Liver (tissue), 8 donors: ENCODE measurements at regions not wholly inside any gene's neighbourhood (a gene's known extent, or its start where the extent isn't known, plus 50 kb on each side); places are given as distances from the start of the nearest gene placed in this dataset.

Experiments
- DNase-seq: peaks from one replicate; pipeline ENCODE4 v3.0.0-alpha.2; 2017; ENCODE audit warnings: low spot score
- H3K27ac ChIP-seq, 2 donors: one replicate each; pipeline ENCODE4 v1.7.0; 2013; ENCODE audit warnings: inconsistent platforms in 2 of 2, low read length in 2 of 2, control low read depth in 1 of 2, low read depth in 1 of 2, mild to moderate bottlenecking in 1 of 2
- H3K27me3 ChIP-seq, 4 donors: one replicate each; pipeline versions ENCODE4 v1.6.1 to v1.7.0; 2013; ENCODE audit warnings: low read length in 3 of 4, inconsistent platforms in 1 of 4, mild to moderate bottlenecking in 1 of 4, moderate library complexity in 1 of 4; ENCODE audit not compliant: control insufficient read depth in 4 of 4, insufficient read depth in 4 of 4
- H3K36me3 ChIP-seq, 4 donors: one replicate each; pipeline versions ENCODE4 v1.6.1 to v1.7.0; 2013; ENCODE audit warnings: low read length in 3 of 4, mild to moderate bottlenecking in 3 of 4, low read depth in 1 of 4, moderate library complexity in 1 of 4; ENCODE audit not compliant: control insufficient read depth in 4 of 4, insufficient read depth in 3 of 4
- H3K4me1 ChIP-seq, 4 donors: one replicate each; pipeline versions ENCODE4 v1.6.1 to v1.7.0; 2013; ENCODE audit warnings: low read length in 3 of 4, mild to moderate bottlenecking in 3 of 4, moderate library complexity in 1 of 4; ENCODE audit not compliant: control insufficient read depth in 4 of 4, insufficient read depth in 4 of 4
- H3K4me3 ChIP-seq, 3 donors: one replicate each; pipeline versions ENCODE4 v1.6.1 to v1.7.0; 2013; ENCODE audit warnings: low read length in 3 of 3, control low read depth in 1 of 3, low read depth in 1 of 3, mild to moderate bottlenecking in 1 of 3
- H3K9ac ChIP-seq, 2 donors: one replicate each; pipeline ENCODE4 v1.7.0; 2013; ENCODE audit warnings: low read length in 2 of 2, mild to moderate bottlenecking in 2 of 2, moderate library complexity in 2 of 2, control low read depth in 1 of 2, low read depth in 1 of 2
- H3K9me3 ChIP-seq, 4 donors: one replicate each; pipeline versions ENCODE4 v1.6.1 to v1.7.0; 2013; ENCODE audit warnings: low read length in 3 of 4; ENCODE audit not compliant: control insufficient read depth in 4 of 4
- EGR1 ChIP-seq, 2 donors: IDR thresholded peaks; 2 replicates each; pipeline ENCODE4 v1.6.1; 2016 to 2018; ENCODE audit warnings: antibody characterized with exemption in 2 of 2, low read depth in 2 of 2
- FOXA1 ChIP-seq: IDR thresholded peaks from 2 replicates; pipeline ENCODE4 v1.6.1; 2016; ENCODE audit warnings: antibody characterized with exemption
- FOXA2 ChIP-seq: IDR thresholded peaks from 2 replicates; pipeline ENCODE4 v1.6.1; 2016; ENCODE audit warnings: antibody characterized with exemption
- GABPA ChIP-seq, 2 donors: IDR thresholded peaks in 1 of 2; conservative IDR thresholded peaks in 1 of 2; 2 replicates each; pipeline ENCODE4 v1.6.1; 2016; ENCODE audit warnings: antibody characterized with exemption in 2 of 2, mild to moderate bottlenecking in 1 of 2, moderate library complexity in 1 of 2
- HNF4A ChIP-seq, 2 donors: conservative IDR thresholded peaks; 2 replicates each; pipeline ENCODE4 v1.6.1; 2016; ENCODE audit warnings: antibody characterized with exemption in 2 of 2, mild to moderate bottlenecking in 2 of 2
- HNF4G ChIP-seq: IDR thresholded peaks from 2 replicates; pipeline ENCODE4 v1.6.1; 2016; ENCODE audit warnings: antibody characterized with exemption
- NR2F2 ChIP-seq: IDR thresholded peaks from 2 replicates; pipeline ENCODE4 v1.6.1; 2016; ENCODE audit warnings: antibody characterized with exemption
- RAD21 ChIP-seq, 2 donors: IDR thresholded peaks; 2 replicates each; pipeline ENCODE4 v1.6.1; 2016; ENCODE audit warnings: antibody characterized with exemption in 2 of 2, mild to moderate bottlenecking in 2 of 2
- RXRA ChIP-seq, 2 donors: IDR thresholded peaks; 2 replicates each; pipeline ENCODE4 v1.6.1; 2017 to 2018; ENCODE audit warnings: antibody characterized with exemption in 2 of 2, mild to moderate bottlenecking in 1 of 2
- SP1 ChIP-seq: IDR thresholded peaks from 2 replicates; pipeline ENCODE4 v1.6.1; 2018; ENCODE audit warnings: antibody characterized with exemption, mild to moderate bottlenecking
- YY1 ChIP-seq: IDR thresholded peaks from 2 replicates; pipeline ENCODE4 v1.6.1; 2016; ENCODE audit warnings: antibody characterized with exemption, mild to moderate bottlenecking
- WGBS: extraction: QIAGEN DNeasy Blood & Tissue Kit; methylation state at CpG from one replicate; pipeline ENCODE4 v1.1.7; 2013; 5-methylcytosine and 5-hydroxymethylcytosine counted together
- TF ChIP-seq, protein P1 (sequence below): IDR thresholded peaks from 2 replicates; pipeline ENCODE4 v1.6.1; 2016; ENCODE audit warnings: antibody characterized with exemption
- TF ChIP-seq, protein P2 (sequence below): IDR thresholded peaks from 2 replicates; pipeline ENCODE4 v1.6.1; 2016; ENCODE audit warnings: antibody characterized with exemption
- TF ChIP-seq, protein P3 (sequence below): fragments of 150-350 bp; IDR thresholded peaks from 2 replicates; pipeline ENCODE4 v1.5.1; 2017; ENCODE audit warnings: improper control_type of control experiment, low read depth, low read length; ENCODE audit not compliant: missing input control
- donor health status: healthy.
- donor health status: healthy.
- donor health status: healthy.
- donor health status: healthy.
- donor health status: healthy.

DNA sequence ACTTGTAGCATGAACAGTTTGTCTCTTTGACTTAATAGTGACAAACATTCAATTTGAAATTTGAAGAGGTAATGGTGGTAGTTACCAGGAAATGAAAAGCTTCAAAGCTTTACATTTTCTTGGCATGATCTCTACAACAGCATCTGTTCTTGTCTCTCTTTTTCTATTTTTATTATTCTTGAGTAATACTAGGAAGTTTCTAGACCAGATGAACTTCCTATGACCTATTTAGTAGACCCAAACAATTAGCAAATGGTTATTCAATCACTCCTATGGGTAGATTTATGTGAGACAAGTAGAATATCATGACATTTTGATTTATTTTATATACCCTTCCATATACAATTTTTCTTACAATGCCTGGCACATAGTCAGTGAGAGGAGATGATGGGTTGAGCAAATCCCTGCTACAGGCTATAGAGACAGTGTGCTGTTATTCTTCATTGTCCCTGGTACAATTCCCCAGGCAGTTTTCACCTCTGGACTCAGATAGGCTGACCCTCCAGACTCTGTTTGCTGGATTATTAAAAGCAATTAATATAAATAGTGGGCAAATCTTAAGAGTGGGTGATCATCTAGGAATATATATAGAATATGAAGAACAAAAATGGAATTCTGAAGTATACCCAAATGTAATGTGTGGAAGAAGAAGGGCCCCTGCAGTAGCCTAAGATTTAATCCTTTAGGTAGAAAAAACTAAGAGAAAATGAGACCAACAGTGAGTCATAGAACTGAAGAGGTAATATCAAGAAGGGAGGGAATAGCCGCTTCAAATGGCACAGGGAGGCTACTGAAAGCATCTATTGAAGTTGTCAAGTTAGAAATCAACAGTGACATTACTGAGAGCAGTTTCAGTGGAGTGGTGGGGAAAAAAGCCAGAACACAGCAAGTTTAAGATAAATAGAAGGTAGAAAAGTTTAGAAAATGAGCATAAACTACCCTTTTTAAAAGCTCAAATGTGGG, 512.0 kb downstream of the FOXG1 start:
- Histone ChIP-seq H3K9ac (no peak overlapping the region), H3K4me1 (no peaks in the 10 kb centered on the region), H3K4me3 (no peak overlapping the region), H3K27me3 (peaks cover 0 to 2% (median 0%) of the 10 kb centered on the region in 4 donors), H3K27ac (no peak overlapping the region), H3K36me3 (no peaks in the 10 kb centered on the region), H3K9me3 (no peaks in the 10 kb centered on the region)
- 53% methylated on average over 1 of the region's 1 CpG for WGBS
- TF ChIP-seq SP1 (no peak), RXRA (IDR thresholded peaks at IDR 0.05) (no peak), HNF4A (conservative IDR thresholded peaks at IDR 0.05) (no peak), FOXA1 (no peak), HNF4G (no peak), RAD21 (IDR thresholded peaks at IDR 0.05) (no peak), EGR1 (IDR thresholded peaks at IDR 0.05; ENCODE audit: low read depth in 2 of 2) (no peak)
- TF ChIP-seq, protein P1, sequence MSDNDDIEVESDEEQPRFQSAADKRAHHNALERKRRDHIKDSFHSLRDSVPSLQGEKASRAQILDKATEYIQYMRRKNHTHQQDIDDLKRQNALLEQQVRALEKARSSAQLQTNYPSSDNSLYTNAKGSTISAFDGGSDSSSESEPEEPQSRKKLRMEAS = no peak
- no peak for DNase-seq

DNA sequence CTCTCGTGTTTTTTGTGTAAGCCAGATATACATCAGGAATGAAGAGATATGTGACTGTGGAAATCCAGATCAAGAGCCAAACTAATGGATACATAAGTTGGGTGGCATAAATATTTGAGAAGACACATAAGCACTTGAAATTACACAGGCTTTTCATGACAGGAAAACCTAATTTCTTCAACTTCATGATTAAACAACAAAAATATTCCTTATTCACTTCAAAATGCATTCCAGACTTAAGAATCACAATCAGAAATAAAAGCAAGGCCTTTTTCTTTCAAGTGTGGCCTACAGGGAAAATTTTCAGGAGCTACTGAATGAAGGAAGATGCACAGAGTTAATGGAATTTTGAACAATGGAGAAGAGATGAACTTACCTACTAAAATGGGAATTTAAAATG, 515.6 kb downstream of the FOXG1 start:
- H3K4me3 ChIP-seq = no peak overlapping the region
- H3K4me1 ChIP-seq = no peaks in the 10 kb centered on the region
- H3K27ac ChIP-seq = no peak overlapping the region
- no peaks in the 10 kb centered on the region for H3K36me3 ChIP-seq
- TF ChIP-seq GABPA (IDR thresholded peaks at IDR 0.05 in 1 of 2, conservative IDR thresholded peaks at IDR 0.05 in 1 of 2) (no peak), HNF4A (conservative IDR thresholded peaks at IDR 0.05) (no peak), NR2F2 (no peak), FOXA1 (no peak)
- TF ChIP-seq, protein P1 = no peak
- H3K27me3 ChIP-seq = peaks cover 0 to 2% (median 0%) of the 10 kb centered on the region in 4 donors
- WGBS = 41% methylated on average over 1 of the region's 1 CpG
- no peak overlapping the region for H3K9ac ChIP-seq
- H3K9me3 ChIP-seq = no peaks in the 10 kb centered on the region
- DNase-seq = no peak

DNA sequence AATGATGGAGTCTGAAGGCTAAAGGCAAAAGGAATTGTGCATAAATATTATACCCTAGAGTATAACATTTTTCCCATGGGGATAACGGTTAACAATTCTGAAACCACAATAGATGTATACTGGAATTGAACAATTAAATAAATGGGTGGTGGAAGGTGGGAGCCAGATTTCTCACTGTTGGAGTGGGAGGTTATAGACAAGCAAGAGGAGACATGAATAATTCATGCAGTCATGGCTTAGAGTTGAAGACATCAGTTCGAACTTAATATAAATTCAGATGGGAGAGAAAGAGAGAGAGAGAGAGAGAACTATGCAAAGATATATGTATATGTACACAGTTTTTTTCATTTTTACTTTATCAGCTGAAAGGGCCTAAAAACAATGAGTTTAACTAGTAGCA, 523.9 kb downstream of the FOXG1 start:
- Histone ChIP-seq H3K4me1 (no peaks in the 10 kb centered on the region), H3K4me3 (no peak overlapping the region), H3K36me3 (no peaks in the 10 kb centered on the region), H3K27ac (no peak overlapping the region), H3K27me3 (no peaks in the 10 kb centered on the region), H3K9me3 (peaks cover 0 to 6% (median 3%) of the 10 kb centered on the region in 4 donors), H3K9ac (no peak overlapping the region)
- no peak for DNase-seq
- TF ChIP-seq YY1 (no peak), EGR1 (IDR thresholded peaks at IDR 0.05; ENCODE audit: low read depth in 2 of 2) (no peak), GABPA (IDR thresholded peaks at IDR 0.05 in 1 of 2, conservative IDR thresholded peaks at IDR 0.05 in 1 of 2) (no peak), SP1 (no peak), RXRA (IDR thresholded peaks at IDR 0.05) (no peak), HNF4G (no peak), FOXA2 (no peak), RAD21 (IDR thresholded peaks at IDR 0.05) (no peak)
- TF ChIP-seq, protein P2, sequence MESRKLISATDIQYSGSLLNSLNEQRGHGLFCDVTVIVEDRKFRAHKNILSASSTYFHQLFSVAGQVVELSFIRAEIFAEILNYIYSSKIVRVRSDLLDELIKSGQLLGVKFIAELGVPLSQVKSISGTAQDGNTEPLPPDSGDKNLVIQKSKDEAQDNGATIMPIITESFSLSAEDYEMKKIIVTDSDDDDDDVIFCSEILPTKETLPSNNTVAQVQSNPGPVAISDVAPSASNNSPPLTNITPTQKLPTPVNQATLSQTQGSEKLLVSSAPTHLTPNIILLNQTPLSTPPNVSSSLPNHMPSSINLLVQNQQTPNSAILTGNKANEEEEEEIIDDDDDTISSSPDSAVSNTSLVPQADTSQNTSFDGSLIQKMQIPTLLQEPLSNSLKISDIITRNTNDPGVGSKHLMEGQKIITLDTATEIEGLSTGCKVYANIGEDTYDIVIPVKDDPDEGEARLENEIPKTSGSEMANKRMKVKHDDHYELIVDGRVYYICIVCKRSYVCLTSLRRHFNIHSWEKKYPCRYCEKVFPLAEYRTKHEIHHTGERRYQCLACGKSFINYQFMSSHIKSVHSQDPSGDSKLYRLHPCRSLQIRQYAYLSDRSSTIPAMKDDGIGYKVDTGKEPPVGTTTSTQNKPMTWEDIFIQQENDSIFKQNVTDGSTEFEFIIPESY = no peak
- TF ChIP-seq, protein P1 = no peak
- TF ChIP-seq, protein P3, sequence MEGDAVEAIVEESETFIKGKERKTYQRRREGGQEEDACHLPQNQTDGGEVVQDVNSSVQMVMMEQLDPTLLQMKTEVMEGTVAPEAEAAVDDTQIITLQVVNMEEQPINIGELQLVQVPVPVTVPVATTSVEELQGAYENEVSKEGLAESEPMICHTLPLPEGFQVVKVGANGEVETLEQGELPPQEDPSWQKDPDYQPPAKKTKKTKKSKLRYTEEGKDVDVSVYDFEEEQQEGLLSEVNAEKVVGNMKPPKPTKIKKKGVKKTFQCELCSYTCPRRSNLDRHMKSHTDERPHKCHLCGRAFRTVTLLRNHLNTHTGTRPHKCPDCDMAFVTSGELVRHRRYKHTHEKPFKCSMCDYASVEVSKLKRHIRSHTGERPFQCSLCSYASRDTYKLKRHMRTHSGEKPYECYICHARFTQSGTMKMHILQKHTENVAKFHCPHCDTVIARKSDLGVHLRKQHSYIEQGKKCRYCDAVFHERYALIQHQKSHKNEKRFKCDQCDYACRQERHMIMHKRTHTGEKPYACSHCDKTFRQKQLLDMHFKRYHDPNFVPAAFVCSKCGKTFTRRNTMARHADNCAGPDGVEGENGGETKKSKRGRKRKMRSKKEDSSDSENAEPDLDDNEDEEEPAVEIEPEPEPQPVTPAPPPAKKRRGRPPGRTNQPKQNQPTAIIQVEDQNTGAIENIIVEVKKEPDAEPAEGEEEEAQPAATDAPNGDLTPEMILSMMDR = no peak
- 72% methylated on average over 2 of the region's 2 CpGs for WGBS
